ENCODE measurements at regions not wholly inside any gene's neighbourhood (a gene's known extent, or its start where the extent isn't known, plus 50 kb on each side); places are given as distances from the start of the nearest gene placed in this dataset.

DNA sequence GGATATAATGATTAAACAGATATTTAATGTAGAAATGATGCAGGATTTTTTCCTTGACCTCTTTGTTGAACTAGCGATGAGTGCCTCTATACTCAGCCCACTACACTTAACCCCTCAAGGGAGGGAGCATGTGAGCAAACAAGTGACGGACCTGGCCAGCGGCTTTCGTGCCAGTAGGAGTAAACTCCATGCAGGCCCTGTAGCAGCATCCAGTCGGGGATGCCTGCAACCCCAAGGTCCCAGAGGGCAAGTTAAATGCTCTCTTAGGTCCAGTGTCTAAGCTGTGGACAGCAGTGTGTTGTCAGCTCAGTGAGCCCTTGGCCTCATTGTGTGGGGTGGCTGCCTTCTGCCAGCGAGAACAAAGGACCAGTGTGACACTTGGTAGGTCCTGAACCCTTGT lies 708.7 kb downstream of the TECRL start:
- H3K9me3 ChIP-seq (ENCODE audit: low read length): no peaks in the 10 kb centered on the region
- ChIA-PET CTCF (ENCODE audit: unreplicated experiment) (no interaction called here), POLR2A (no interaction called here)
- no peaks in the 10 kb centered on the region for H4K20me1 ChIP-seq (ENCODE audit: insufficient read depth, low read length)
- no peaks in the 10 kb centered on the region for H3K36me3 ChIP-seq (ENCODE audit: insufficient read depth, low read length)
- no peak overlapping the region for H3K4me3 ChIP-seq (ENCODE audit: low read depth, low read length, poor library complexity, severe bottlenecking)
- no peak for TF ChIP-seq EZH2phosphoT487 (IDR thresholded peaks at IDR 0.05; ENCODE audit: borderline replicate concordance, low read depth, low read length)
- TF ChIP-seq, protein P1, sequence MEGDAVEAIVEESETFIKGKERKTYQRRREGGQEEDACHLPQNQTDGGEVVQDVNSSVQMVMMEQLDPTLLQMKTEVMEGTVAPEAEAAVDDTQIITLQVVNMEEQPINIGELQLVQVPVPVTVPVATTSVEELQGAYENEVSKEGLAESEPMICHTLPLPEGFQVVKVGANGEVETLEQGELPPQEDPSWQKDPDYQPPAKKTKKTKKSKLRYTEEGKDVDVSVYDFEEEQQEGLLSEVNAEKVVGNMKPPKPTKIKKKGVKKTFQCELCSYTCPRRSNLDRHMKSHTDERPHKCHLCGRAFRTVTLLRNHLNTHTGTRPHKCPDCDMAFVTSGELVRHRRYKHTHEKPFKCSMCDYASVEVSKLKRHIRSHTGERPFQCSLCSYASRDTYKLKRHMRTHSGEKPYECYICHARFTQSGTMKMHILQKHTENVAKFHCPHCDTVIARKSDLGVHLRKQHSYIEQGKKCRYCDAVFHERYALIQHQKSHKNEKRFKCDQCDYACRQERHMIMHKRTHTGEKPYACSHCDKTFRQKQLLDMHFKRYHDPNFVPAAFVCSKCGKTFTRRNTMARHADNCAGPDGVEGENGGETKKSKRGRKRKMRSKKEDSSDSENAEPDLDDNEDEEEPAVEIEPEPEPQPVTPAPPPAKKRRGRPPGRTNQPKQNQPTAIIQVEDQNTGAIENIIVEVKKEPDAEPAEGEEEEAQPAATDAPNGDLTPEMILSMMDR (conservative IDR thresholded peaks at IDR 0.05; ENCODE audit: low read length): no peak
- no peak overlapping the region for H2AFZ ChIP-seq (ENCODE audit: low read length)
- no peaks in the 10 kb centered on the region for H3K4me1 ChIP-seq (ENCODE audit: insufficient read depth, low read length, poor library complexity, severe bottlenecking)
- H3K79me2 ChIP-seq (ENCODE audit: insufficient read depth, low read depth, low read length): no peaks in the 10 kb centered on the region
- DNase-seq (ENCODE audit: low spot score): no peak
- intact Hi-C loops (cut with micrococcal nuclease; ENCODE audit: unreplicated experiment): no loop called here
- BruUV-seq (replicated peaks): no TSS peak
- no peak overlapping the region for H3K27ac ChIP-seq (ENCODE audit: low read depth, low read length, poor library complexity, severe bottlenecking)
- H3K4me2 ChIP-seq (ENCODE audit: low read length): no peak overlapping the region
- no peaks in the 10 kb centered on the region for H3K9me2 ChIP-seq (ENCODE audit: insufficient read depth, low read length)

DNA sequence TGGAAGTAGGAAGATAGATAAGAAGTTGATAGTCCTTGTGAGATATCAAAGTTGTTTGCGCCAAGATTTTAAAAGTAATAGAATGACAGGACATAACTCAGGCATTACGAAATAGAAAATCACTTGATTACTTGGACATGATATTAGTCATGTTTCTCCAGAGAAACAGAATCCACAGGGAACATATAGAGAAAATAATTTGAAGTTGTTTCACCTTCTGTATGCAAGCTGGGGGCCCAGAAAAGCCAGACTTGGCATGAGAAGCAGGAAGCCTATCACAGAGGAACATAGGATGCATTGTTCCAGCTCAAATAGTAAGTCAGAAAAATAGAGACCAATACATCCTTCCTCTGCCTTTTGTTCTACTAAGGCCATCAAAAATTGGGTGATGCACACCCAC lies 715.9 kb downstream of the TECRL start:
- TF ChIP-seq, protein P1 (conservative IDR thresholded peaks at IDR 0.05; ENCODE audit: low read length): no peak
- no peak for TF ChIP-seq EZH2phosphoT487 (IDR thresholded peaks at IDR 0.05; ENCODE audit: borderline replicate concordance, low read depth, low read length)
- no peak overlapping the region for H2AFZ ChIP-seq (ENCODE audit: low read length)
- no peaks in the 10 kb centered on the region for H3K4me1 ChIP-seq (ENCODE audit: insufficient read depth, low read length, poor library complexity, severe bottlenecking)
- CTCF ChIA-PET (ENCODE audit: unreplicated experiment): no interaction called here
- no peaks in the 10 kb centered on the region for H3K9me2 ChIP-seq (ENCODE audit: insufficient read depth, low read length)
- DNase-seq (ENCODE audit: low spot score): no peak
- POLR2A ChIA-PET: no interaction called here
- no peaks in the 10 kb centered on the region for H3K36me3 ChIP-seq (ENCODE audit: insufficient read depth, low read length)
- no peaks in the 10 kb centered on the region for H4K20me1 ChIP-seq (ENCODE audit: insufficient read depth, low read length)
- H3K79me2 ChIP-seq (ENCODE audit: insufficient read depth, low read depth, low read length): no peaks in the 10 kb centered on the region
- H3K9me3 ChIP-seq (ENCODE audit: low read length): no peaks in the 10 kb centered on the region
- no TSS peak for BruUV-seq (replicated peaks)
- no peak overlapping the region for H3K27ac ChIP-seq (ENCODE audit: low read depth, low read length, poor library complexity, severe bottlenecking)
- H3K4me2 ChIP-seq (ENCODE audit: low read length): no peak overlapping the region
- intact Hi-C loops (cut with micrococcal nuclease; ENCODE audit: unreplicated experiment): no loop called here
- H3K4me3 ChIP-seq (ENCODE audit: low read depth, low read length, poor library complexity, severe bottlenecking): no peak overlapping the region

DNA sequence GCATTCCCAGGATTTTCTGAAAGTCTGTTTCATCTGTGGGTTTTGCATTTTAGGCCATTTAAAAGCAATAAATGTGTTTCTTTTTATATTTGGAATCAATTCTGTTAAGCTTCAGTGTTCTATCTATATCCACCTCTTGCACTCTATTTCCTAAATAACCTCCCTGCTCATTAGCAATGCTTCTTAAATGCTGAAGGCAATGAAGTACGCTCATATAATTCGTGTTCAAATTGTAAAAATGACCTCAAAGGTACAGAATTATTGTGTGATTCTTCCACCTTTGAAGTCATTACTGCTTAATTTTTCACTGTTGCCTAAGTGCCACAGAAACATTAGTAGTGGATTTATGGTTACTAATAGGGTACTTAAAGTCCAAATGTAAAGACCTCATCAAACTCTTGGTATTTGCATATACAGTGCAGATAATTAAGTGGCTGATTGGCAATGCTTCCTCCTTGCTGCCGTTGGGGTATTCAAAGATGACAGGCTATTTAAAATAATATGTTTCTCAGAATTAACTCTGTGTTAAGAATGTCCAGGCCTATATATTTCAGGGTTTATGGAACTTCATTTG lies 730.8 kb downstream of the TECRL start:
- no peak for TF ChIP-seq EZH2phosphoT487 (IDR thresholded peaks at IDR 0.05; ENCODE audit: borderline replicate concordance, low read depth, low read length)
- TF ChIP-seq, protein P1 (conservative IDR thresholded peaks at IDR 0.05; ENCODE audit: low read length): no peak
- Histone ChIP-seq H3K36me3 (ENCODE audit: insufficient read depth, low read length) (no peaks in the 10 kb centered on the region), H3K9me2 (ENCODE audit: insufficient read depth, low read length) (no peaks in the 10 kb centered on the region), H3K79me2 (ENCODE audit: insufficient read depth, low read depth, low read length) (no peaks in the 10 kb centered on the region), H3K9me3 (ENCODE audit: low read length) (no peaks in the 10 kb centered on the region), H4K20me1 (ENCODE audit: insufficient read depth, low read length) (no peaks in the 10 kb centered on the region), H3K4me2 (ENCODE audit: low read length) (no peak overlapping the region), H3K27ac (ENCODE audit: low read depth, low read length, poor library complexity, severe bottlenecking) (no peak overlapping the region), H3K4me3 (ENCODE audit: low read depth, low read length, poor library complexity, severe bottlenecking) (no peak overlapping the region), H3K4me1 (ENCODE audit: insufficient read depth, low read length, poor library complexity, severe bottlenecking) (no peaks in the 10 kb centered on the region), H2AFZ (ENCODE audit: low read length) (no peak overlapping the region)
- intact Hi-C loops (cut with micrococcal nuclease; ENCODE audit: unreplicated experiment): no loop called here
- BruUV-seq (replicated peaks): no TSS peak
- no peak for DNase-seq (ENCODE audit: low spot score)
- ChIA-PET CTCF (ENCODE audit: unreplicated experiment) (no interaction called here), POLR2A (no interaction called here)

Data from OCI-LY7 (cell line).